OCI-LY1 (cell line): ENCODE measurements at regions not wholly inside any gene's neighbourhood (a gene's known extent, or its start where the extent isn't known, plus 50 kb on each side); places are given as distances from the start of the nearest gene placed in this dataset.

ENCODE experiments used
- CTCF ChIP-seq: fragments of 200-600 bp; sonication (generic), shearing (Covaris generic); IDR thresholded peaks from 2 replicates; pipeline ENCODE4 v1.5.1; 2017; ENCODE audit warnings: mild to moderate bottlenecking, antibody characterized with exemption, low read length, moderate library complexity, mixed read lengths
- EZH2 ChIP-seq: fragments of 200-600 bp; sonication (generic), shearing (Covaris generic); IDR thresholded peaks from 2 replicates; pipeline ENCODE4 v1.8.0; 2017; ENCODE audit warnings: borderline replicate concordance, mixed run types, mild to moderate bottlenecking, antibody characterized with exemption, low read length, moderate library complexity, mixed read lengths

- TF ChIP-seq CTCF (no peak), EZH2 (no peak)
Measured at GRCh38 chr18:61653823-61654551, 238.8 kb downstream of the RNF152 start.
